Tibial nerve (tissue), 4 donors: ENCODE measurements at regions not wholly inside any gene's neighbourhood (a gene's known extent, or its start where the extent isn't known, plus 50 kb on each side); places are given as distances from the start of the nearest gene placed in this dataset.

Source experiments
- CTCF ChIP-seq, 5 experiments: fragments of 200-600 bp in 3 of 5; fragments of 450-650 bp in 2 of 5; sonication (generic) in 3 of 5; IDR thresholded peaks; one replicate each; pipeline ENCODE4 v1.5.1; 2016 to 2019; ENCODE audit warnings: antibody characterized with exemption in 5 of 5, mild to moderate bottlenecking in 3 of 5, moderate library complexity in 2 of 5
- EP300 ChIP-seq, 2 donors: sonication (generic); formaldehyde crosslinking; IDR thresholded peaks; one replicate each; pipeline ENCODE4 v1.6.1; 2017; ENCODE audit warnings: antibody characterized with exemption in 2 of 2, mild to moderate bottlenecking in 1 of 2

- TF ChIP-seq CTCF (IDR thresholded peaks at IDR 0.05) (no peak), EP300 (IDR thresholded peaks at IDR 0.05) (no peak)
Measured at GRCh38 chr5:108578791-108579190, 168.9 kb upstream of the FER start.
